GM12878 (cell line): ENCODE measurements at regions not wholly inside any gene's neighbourhood (a gene's known extent, or its start where the extent isn't known, plus 50 kb on each side); places are given as distances from the start of the nearest gene placed in this dataset.

ENCODE experiments used
- ATAC-seq: fragments of 200-7000 bp; cut with Tn5 transposase; 3 replicates; pipeline ENCODE4 v1.9.1; 2020; ENCODE audit warnings: mild to moderate bottlenecking, moderate library complexity
- BruUV-seq: library from RNA; stranded (reverse); fragments of 400-500 nt; replicated peaks from 2 replicates; lab custom pipeline; 2021; lab: Mats Ljungman, UMichigan
- CTCF ChIA-PET: fragments of 300-600 bp; sonication (Branson Sonifier 250); formaldehyde crosslinking; extraction: SDS; loops from one replicate; lab custom pipeline; 2021; ENCODE audit warnings: inconsistent platforms; lab: Yijun Ruan, JAX
- POLR2A ChIA-PET: fragments of 350-600 bp; formaldehyde crosslinking; extraction: SDS; loops from one replicate; lab custom pipeline; 2021; ENCODE audit warnings: inconsistent platforms; lab: Charles Lee
- RAD21 ChIA-PET: fragments of 300-600 bp; sonication (Branson Sonifier 250); formaldehyde crosslinking; loops from one replicate; lab custom pipeline; 2023; ENCODE audit warnings: antibody characterized with exemption; ENCODE audit not compliant: unreplicated experiment; lab: Charles Lee
- SMC1A ChIA-PET: fragments of 300-600 bp; sonication (Branson Sonifier 250); formaldehyde crosslinking; loops from one replicate; lab custom pipeline; 2023; ENCODE audit not compliant: unreplicated experiment, uncharacterized antibody; lab: Charles Lee
- DNase-seq: peaks from one replicate; pipeline ENCODE4 v3.0.0-alpha.2; 2011; ENCODE audit warnings: low read depth, low spot score
- FAIRE-seq: peaks from 3 replicates; lab custom pipeline; 2011; peaks lifted over from hg19 to GRCh38; lab: Jason Lieb, UNC
- H2AFZ ChIP-seq: 2 replicates; pipeline ENCODE4 v1.6.0; 2011; ENCODE audit warnings: low read depth, low read length, control low read depth; ENCODE audit not compliant: control insufficient read depth
- H3K27ac ChIP-seq: 2 replicates; pipeline ENCODE4 v1.5.1; 2011; ENCODE audit warnings: control low read depth; ENCODE audit not compliant: control insufficient read depth, insufficient read depth
- H3K27me3 ChIP-seq, 2 experiments: replicated peaks in 1 of 2; 2 replicates each; pipeline versions ENCODE4 v1.6.0 to v1.6.1; 2011; ENCODE audit warnings: low read length in 1 of 2; ENCODE audit not compliant: control insufficient read depth in 2 of 2, insufficient read depth in 2 of 2
- H3K36me3 ChIP-seq, 2 experiments: 2 replicates each; pipeline ENCODE4 v1.5.1; 2011; ENCODE audit warnings: low read length in 1 of 2; ENCODE audit not compliant: control insufficient read depth in 2 of 2, insufficient read depth in 2 of 2
- H3K4me1 ChIP-seq: 2 replicates; pipeline ENCODE4 v1.6.1; 2011; ENCODE audit warnings: mild to moderate bottlenecking, low read length, moderate library complexity, mixed read lengths; ENCODE audit not compliant: control insufficient read depth, insufficient read depth
- H3K4me2 ChIP-seq: 2 replicates; pipeline ENCODE4 v1.6.0; 2011; ENCODE audit warnings: control low read depth; ENCODE audit not compliant: control insufficient read depth, insufficient read depth
- H3K4me3 ChIP-seq: fragments of 200-600 bp; sonication (generic); 2 replicates; pipeline ENCODE4 v1.5.1; 2016
- H3K79me2 ChIP-seq: 2 replicates; pipeline ENCODE4 v1.6.0; 2011; ENCODE audit warnings: low read length; ENCODE audit not compliant: control insufficient read depth, insufficient read depth
- H3K9ac ChIP-seq: 2 replicates; pipeline ENCODE4 v1.8.0; 2011; ENCODE audit warnings: low read length, control low read depth, mixed read lengths; ENCODE audit not compliant: control insufficient read depth, insufficient read depth
- H3K9me3 ChIP-seq: replicated peaks from 3 replicates; pipeline ENCODE4 v1.5.1; 2011; ENCODE audit warnings: mild to moderate bottlenecking, low read length; ENCODE audit not compliant: control insufficient read depth, insufficient read depth
- H4K20me1 ChIP-seq: 2 replicates; pipeline ENCODE4 v1.6.0; 2011; ENCODE audit not compliant: control insufficient read depth, insufficient read depth
- CBFB ChIP-seq: IDR thresholded peaks from 2 replicates; pipeline ENCODE4 v1.6.1; 2016; ENCODE audit warnings: antibody characterized with exemption, low read depth
- CEBPB ChIP-seq, 2 experiments: fragments of 150-350 bp in 1 of 2; IDR thresholded peaks; 2 replicates each; pipeline ENCODE4 v1.6.1; 2012 to 2014; ENCODE audit warnings: low read depth in 2 of 2, low read length in 2 of 2, borderline replicate concordance in 1 of 2, inconsistent platforms in 1 of 2
- CHD4 ChIP-seq: fragments of 200-600 bp; sonication (generic); IDR thresholded peaks from 2 replicates; pipeline ENCODE4 v1.6.1; 2016; ENCODE audit warnings: mild to moderate bottlenecking
- E2F4 ChIP-seq: IDR thresholded peaks from 2 replicates; pipeline ENCODE4 v1.6.1; 2012; ENCODE audit warnings: low read depth, low read length, improper control_type of control experiment
- HDAC6 ChIP-seq: fragments of 200-600 bp; sonication (generic); IDR thresholded peaks from one replicate; pipeline ENCODE4 v1.8.0; 2017; ENCODE audit warnings: antibody characterized with exemption; ENCODE audit not compliant: unreplicated experiment
- JUNB ChIP-seq: IDR thresholded peaks from 2 replicates; pipeline ENCODE4 v1.6.1; 2016; ENCODE audit warnings: antibody characterized with exemption, mild to moderate bottlenecking
- MEF2A ChIP-seq: IDR thresholded peaks from 2 replicates; pipeline ENCODE4 v1.6.1; 2011; ENCODE audit warnings: low read depth, mild to moderate bottlenecking, low read length, moderate library complexity; ENCODE audit not compliant: insufficient read depth
- NR2F1 ChIP-seq: fragments of 450-650 bp; conservative IDR thresholded peaks from 2 replicates; pipeline ENCODE4 v1.6.1; 2017; ENCODE audit warnings: mild to moderate bottlenecking
- POLR2A ChIP-seq: IDR thresholded peaks from 2 replicates; pipeline ENCODE4 v1.6.1; 2011; ENCODE audit warnings: low read depth, mild to moderate bottlenecking, low read length
- SIN3A ChIP-seq: IDR thresholded peaks from 2 replicates; pipeline ENCODE4 v1.6.1; 2012; ENCODE audit warnings: low read depth, low read length, improper control_type of control experiment
- SMARCA5 ChIP-seq: fragments of 450-650 bp; IDR thresholded peaks from 2 replicates; pipeline ENCODE4 v1.6.1; 2017; ENCODE audit warnings: mild to moderate bottlenecking
- SREBF1 ChIP-seq: IDR thresholded peaks from 2 replicates; pipeline ENCODE4 v1.6.1; 2012; ENCODE audit warnings: mild to moderate bottlenecking, low read length
- ZBED1 ChIP-seq: IDR thresholded peaks from 2 replicates; pipeline ENCODE4 v1.6.1; 2016; ENCODE audit warnings: borderline replicate concordance
- ZNF384 ChIP-seq: IDR thresholded peaks from 2 replicates; pipeline ENCODE4 v1.6.1; 2012; ENCODE audit warnings: low read depth, mild to moderate bottlenecking, low read length, improper control_type of control experiment, borderline replicate concordance
- in situ Hi-C: fragments of 300-500 bp; cut with MboI; formaldehyde crosslinking; loops from 9 replicates; pipeline ENCODE4 v1.14.3; 2018; ENCODE audit warnings: mixed read lengths
- intact Hi-C: fragments of 100-400 bp; cut with micrococcal nuclease; formaldehyde crosslinking; loops from one replicate; pipeline ENCODE4 v1.14.2; 2022; ENCODE audit not compliant: unreplicated experiment
- TF ChIP-seq, protein P1 (sequence below): IDR thresholded peaks from 2 replicates; pipeline ENCODE4 v1.6.1; 2011; ENCODE audit warnings: borderline replicate concordance, low read depth, mild to moderate bottlenecking, moderate library complexity, mixed read lengths, low read length; ENCODE audit not compliant: insufficient read depth; ENCODE audit errors: extremely low read length

DNA sequence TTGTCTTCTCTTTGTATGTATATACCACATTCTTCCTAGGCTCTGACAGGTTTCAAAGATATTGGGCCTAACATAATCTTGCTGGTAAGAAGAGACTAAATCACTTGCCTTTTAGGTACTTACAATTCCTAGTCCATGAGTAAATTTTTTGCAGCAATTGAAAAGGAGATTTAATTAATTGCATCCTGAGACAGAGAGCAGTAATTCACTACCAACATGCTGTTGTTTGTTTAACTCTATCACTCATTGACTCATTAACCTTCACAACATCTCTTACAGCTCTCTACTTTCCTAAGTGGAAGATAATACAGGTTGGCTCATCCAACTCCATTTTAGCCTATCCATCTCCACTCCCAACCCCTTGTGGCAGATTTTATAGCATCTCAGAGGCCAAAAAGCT, 280.4 kb downstream of the ALDH8A1 start:
- no peaks in the 10 kb centered on the region; a peak in 1 of 4 replicates for H3K27me3 ChIP-seq
- no TSS peak for BruUV-seq
- H4K20me1 ChIP-seq = no peaks in the 10 kb centered on the region
- intact Hi-C loops (no loop called here), in situ Hi-C loops (no loop called here)
- no peak for FAIRE-seq
- ChIA-PET SMC1A (no interaction called here), RAD21 (no interaction called here), POLR2A (no interaction called here), CTCF (no interaction called here)
- no peaks in the 10 kb centered on the region for H3K36me3 ChIP-seq
- no peak overlapping the region for H3K9ac ChIP-seq
- no peak for ATAC-seq
- H2AFZ ChIP-seq = no peak overlapping the region
- H3K79me2 ChIP-seq = no peaks in the 10 kb centered on the region
- no peak overlapping the region for H3K4me3 ChIP-seq
- no peak for TF ChIP-seq MEF2A
- TF ChIP-seq, protein P1, sequence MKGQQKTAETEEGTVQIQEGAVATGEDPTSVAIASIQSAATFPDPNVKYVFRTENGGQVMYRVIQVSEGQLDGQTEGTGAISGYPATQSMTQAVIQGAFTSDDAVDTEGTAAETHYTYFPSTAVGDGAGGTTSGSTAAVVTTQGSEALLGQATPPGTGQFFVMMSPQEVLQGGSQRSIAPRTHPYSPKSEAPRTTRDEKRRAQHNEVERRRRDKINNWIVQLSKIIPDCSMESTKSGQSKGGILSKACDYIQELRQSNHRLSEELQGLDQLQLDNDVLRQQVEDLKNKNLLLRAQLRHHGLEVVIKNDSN = no peak
- no peak for TF ChIP-seq CBFB
- no peak for TF ChIP-seq ZNF384
- no peak for TF ChIP-seq ZBED1
- no peak for TF ChIP-seq NR2F1
- no peak for TF ChIP-seq JUNB
- TF ChIP-seq CEBPB (IDR thresholded peaks at IDR 0.05; ENCODE audit: borderline replicate concordance in 1 of 2, low read depth in 2 of 2, low read length in 2 of 2) = no peak
- no peak for TF ChIP-seq CHD4
- TF ChIP-seq E2F4 = no peak
- TF ChIP-seq SREBF1 = no peak
- no peak for TF ChIP-seq POLR2A
- no peak for TF ChIP-seq SMARCA5
- TF ChIP-seq SIN3A = no peak
- no peak for TF ChIP-seq HDAC6
- no peaks in the 10 kb centered on the region for H3K9me3 ChIP-seq
- no peak for DNase-seq
- no peak overlapping the region for H3K27ac ChIP-seq
- no peaks in the 10 kb centered on the region for H3K4me1 ChIP-seq
- no peak overlapping the region for H3K4me2 ChIP-seq
